ENCODE measurements at regions not wholly inside any gene's neighbourhood (a gene's known extent, or its start where the extent isn't known, plus 50 kb on each side); places are given as distances from the start of the nearest gene placed in this dataset.

DNA sequence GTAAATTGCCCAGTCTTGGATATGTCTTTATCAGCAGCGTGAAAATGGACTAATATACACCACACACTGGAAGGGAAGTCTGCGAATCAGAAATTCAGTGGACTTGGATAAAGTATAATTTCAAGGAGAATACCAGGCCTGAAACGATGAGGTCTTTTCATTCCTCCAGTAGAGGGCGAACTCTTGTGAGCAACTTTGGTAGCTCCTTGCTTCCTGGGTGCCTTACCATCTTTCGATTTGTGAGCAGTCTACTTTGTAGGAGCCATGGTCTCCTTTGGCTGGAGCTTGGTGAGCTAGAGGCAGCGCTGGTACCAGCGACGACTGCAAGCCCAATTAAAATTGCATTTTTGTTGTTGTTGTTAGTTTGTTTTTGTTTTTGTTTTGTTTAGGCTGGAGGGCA lies 791.9 kb downstream of the FAT4 start:
- TF ChIP-seq, protein P1, sequence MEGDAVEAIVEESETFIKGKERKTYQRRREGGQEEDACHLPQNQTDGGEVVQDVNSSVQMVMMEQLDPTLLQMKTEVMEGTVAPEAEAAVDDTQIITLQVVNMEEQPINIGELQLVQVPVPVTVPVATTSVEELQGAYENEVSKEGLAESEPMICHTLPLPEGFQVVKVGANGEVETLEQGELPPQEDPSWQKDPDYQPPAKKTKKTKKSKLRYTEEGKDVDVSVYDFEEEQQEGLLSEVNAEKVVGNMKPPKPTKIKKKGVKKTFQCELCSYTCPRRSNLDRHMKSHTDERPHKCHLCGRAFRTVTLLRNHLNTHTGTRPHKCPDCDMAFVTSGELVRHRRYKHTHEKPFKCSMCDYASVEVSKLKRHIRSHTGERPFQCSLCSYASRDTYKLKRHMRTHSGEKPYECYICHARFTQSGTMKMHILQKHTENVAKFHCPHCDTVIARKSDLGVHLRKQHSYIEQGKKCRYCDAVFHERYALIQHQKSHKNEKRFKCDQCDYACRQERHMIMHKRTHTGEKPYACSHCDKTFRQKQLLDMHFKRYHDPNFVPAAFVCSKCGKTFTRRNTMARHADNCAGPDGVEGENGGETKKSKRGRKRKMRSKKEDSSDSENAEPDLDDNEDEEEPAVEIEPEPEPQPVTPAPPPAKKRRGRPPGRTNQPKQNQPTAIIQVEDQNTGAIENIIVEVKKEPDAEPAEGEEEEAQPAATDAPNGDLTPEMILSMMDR (IDR thresholded peaks at IDR 0.05; ENCODE audit: borderline replicate concordance, extremely low read depth, insufficient read depth): no peak
- H3K27ac ChIP-seq (ENCODE audit: low read depth in 2 of 2, low read length in 2 of 2): no peak overlapping the region
- no peaks in the 10 kb centered on the region for H3K36me3 ChIP-seq (ENCODE audit: control insufficient read depth in 2 of 3, insufficient read depth in 3 of 3, low read length in 3 of 3)
- DNase-seq (no peak), FAIRE-seq (no peak)
- intact Hi-C loops (cut with DNase I): no loop called here
- H3K9me3 ChIP-seq (ENCODE audit: control insufficient read depth in 2 of 3, insufficient read depth in 1 of 3, low read length in 3 of 3): no peaks in the 10 kb centered on the region
- no peaks in the 10 kb centered on the region for H3K4me1 ChIP-seq (ENCODE audit: control insufficient read depth in 2 of 3, insufficient read depth in 2 of 3, low read depth in 1 of 3, low read length in 3 of 3)
- no peak overlapping the region for H3K4me3 ChIP-seq (ENCODE audit: low read length in 3 of 3)
- H3K9ac ChIP-seq (ENCODE audit: low read length in 3 of 3): no peak overlapping the region
- H3K27me3 ChIP-seq (ENCODE audit: control insufficient read depth, insufficient read depth, low read length): no peaks in the 10 kb centered on the region

DNA sequence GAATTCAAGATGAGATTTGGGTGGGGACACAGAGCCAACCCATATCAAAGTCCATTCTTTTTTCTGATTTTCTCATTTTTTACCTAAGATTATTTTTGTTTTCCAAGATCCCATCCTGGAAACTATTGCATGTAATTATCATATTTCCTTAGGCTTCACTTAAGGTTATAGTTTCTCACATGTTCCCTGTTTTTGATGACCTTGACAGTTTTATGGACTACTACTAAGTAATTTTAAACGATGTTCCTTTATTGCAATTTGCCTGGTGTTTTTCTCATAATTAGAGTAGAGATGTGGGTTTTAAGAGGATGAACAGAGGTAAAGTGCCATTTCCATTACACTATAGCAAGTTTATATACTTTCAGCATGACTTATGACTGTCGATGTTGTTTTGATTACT lies 795.1 kb downstream of the FAT4 start:
- FAIRE-seq (no peak), DNase-seq (no peak)
- Histone ChIP-seq H3K27ac (ENCODE audit: low read depth in 2 of 2, low read length in 2 of 2) (no peak overlapping the region), H3K4me3 (ENCODE audit: low read length in 3 of 3) (no peak overlapping the region), H3K9me3 (ENCODE audit: control insufficient read depth in 2 of 3, insufficient read depth in 1 of 3, low read length in 3 of 3) (peaks cover 0 to 4% (median 2%) of the 10 kb centered on the region in 3 donors), H3K36me3 (ENCODE audit: control insufficient read depth in 2 of 3, insufficient read depth in 3 of 3, low read length in 3 of 3) (no peaks in the 10 kb centered on the region), H3K9ac (ENCODE audit: low read length in 3 of 3) (no peak overlapping the region), H3K4me1 (ENCODE audit: control insufficient read depth in 2 of 3, insufficient read depth in 2 of 3, low read depth in 1 of 3, low read length in 3 of 3) (no peaks in the 10 kb centered on the region), H3K27me3 (ENCODE audit: control insufficient read depth, insufficient read depth, low read length) (no peaks in the 10 kb centered on the region)
- TF ChIP-seq, protein P1 (IDR thresholded peaks at IDR 0.05; ENCODE audit: borderline replicate concordance, extremely low read depth, insufficient read depth): no peak
- intact Hi-C loops (cut with DNase I): no loop called here

DNA sequence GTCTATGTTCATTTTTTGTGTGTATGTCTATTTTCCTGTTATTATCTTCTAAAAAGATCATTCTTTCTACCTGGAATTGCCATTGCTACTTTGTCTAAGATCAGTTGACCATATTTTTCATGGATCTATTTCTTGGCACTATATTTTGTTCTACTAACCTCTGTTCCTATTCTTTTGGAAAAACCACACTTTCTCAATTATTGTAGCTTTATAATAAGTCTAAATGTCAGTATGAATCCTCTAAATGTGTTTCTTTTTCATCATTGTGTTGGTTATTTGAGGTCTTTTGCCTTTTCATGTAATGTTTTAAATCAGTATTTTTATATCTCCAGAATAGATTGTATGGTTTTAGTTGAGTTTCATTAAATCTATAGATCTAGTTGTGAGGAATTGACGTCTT lies 798.3 kb downstream of the FAT4 start:
- Histone ChIP-seq H3K27me3 (ENCODE audit: control insufficient read depth, insufficient read depth, low read length) (no peaks in the 10 kb centered on the region), H3K4me1 (ENCODE audit: control insufficient read depth in 2 of 3, insufficient read depth in 2 of 3, low read depth in 1 of 3, low read length in 3 of 3) (no peaks in the 10 kb centered on the region), H3K27ac (ENCODE audit: low read depth in 2 of 2, low read length in 2 of 2) (no peak overlapping the region), H3K36me3 (ENCODE audit: control insufficient read depth in 2 of 3, insufficient read depth in 3 of 3, low read length in 3 of 3) (no peaks in the 10 kb centered on the region), H3K9ac (ENCODE audit: low read length in 3 of 3) (no peak overlapping the region), H3K4me3 (ENCODE audit: low read length in 3 of 3) (no peak overlapping the region), H3K9me3 (ENCODE audit: control insufficient read depth in 2 of 3, insufficient read depth in 1 of 3, low read length in 3 of 3) (peaks cover 0 to 5% (median 4%) of the 10 kb centered on the region in 3 donors)
- intact Hi-C loops (cut with DNase I): no loop called here
- FAIRE-seq (no peak), DNase-seq (no peak)
- TF ChIP-seq, protein P1 (IDR thresholded peaks at IDR 0.05; ENCODE audit: borderline replicate concordance, extremely low read depth, insufficient read depth): no peak

GRCh38 chr4:126123611-126124325 lies 809.0 kb downstream of the FAT4 start:
- FAIRE-seq (no peak), DNase-seq (no peak)
- no peaks in the 10 kb centered on the region for H3K36me3 ChIP-seq (ENCODE audit: control insufficient read depth in 2 of 3, insufficient read depth in 3 of 3, low read length in 3 of 3)
- TF ChIP-seq, protein P1 (IDR thresholded peaks at IDR 0.05; ENCODE audit: borderline replicate concordance, extremely low read depth, insufficient read depth): no peak
- H3K4me1 ChIP-seq (ENCODE audit: control insufficient read depth in 2 of 3, insufficient read depth in 2 of 3, low read depth in 1 of 3, low read length in 3 of 3): no peaks in the 10 kb centered on the region
- intact Hi-C loops (cut with DNase I): no loop called here
- H3K4me3 ChIP-seq (ENCODE audit: low read length in 3 of 3): no peak overlapping the region
- no peaks in the 10 kb centered on the region for H3K27me3 ChIP-seq (ENCODE audit: control insufficient read depth, insufficient read depth, low read length)
- no peak overlapping the region for H3K27ac ChIP-seq (ENCODE audit: low read depth in 2 of 2, low read length in 2 of 2)
- H3K9me3 ChIP-seq (ENCODE audit: control insufficient read depth in 2 of 3, insufficient read depth in 1 of 3, low read length in 3 of 3): no peaks in the 10 kb centered on the region
- H3K9ac ChIP-seq (ENCODE audit: low read length in 3 of 3): no peak overlapping the region

Measured in kidney (tissue), 13 donors.